Glomerular endothelial cell (primary cell): ENCODE measurements at regions not wholly inside any gene's neighbourhood (a gene's known extent, or its start where the extent isn't known, plus 50 kb on each side); places are given as distances from the start of the nearest gene placed in this dataset.

Experiments used
- DNase-seq: peaks from one replicate; pipeline ENCODE4 v3.0.0-alpha.2; 2011; ENCODE audit warnings: low read depth, low spot score; ENCODE audit errors: extremely low read depth

DNA sequence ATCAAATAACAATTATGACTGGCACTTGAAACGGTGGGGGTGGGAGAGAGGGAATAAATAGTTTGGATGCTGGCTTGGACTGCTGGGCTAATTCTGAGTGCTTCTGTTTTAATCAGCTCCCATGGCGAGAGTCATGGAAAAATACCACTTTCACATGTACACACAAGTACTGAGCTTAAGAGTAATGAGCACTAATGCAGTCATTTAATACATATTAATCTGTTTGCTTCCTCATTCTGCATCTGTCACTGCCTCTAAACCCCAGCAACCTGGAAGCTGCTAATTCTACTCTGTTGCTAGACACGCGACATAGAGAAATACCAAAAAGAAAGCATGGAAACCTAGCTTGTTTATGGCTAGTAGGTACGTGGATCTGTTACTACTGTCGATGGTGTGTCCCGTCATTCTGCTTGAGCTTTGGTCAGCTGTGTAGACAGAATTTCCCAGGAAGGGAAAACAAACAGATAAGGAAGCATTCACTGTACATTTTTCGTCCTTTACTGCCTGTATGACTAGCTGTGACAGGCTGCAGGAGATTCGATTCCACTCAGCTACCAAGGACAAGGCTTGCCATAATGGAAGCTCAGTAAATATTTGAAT lies 238.8 kb downstream of the BAMBI start:
- no peak for DNase-seq

DNA sequence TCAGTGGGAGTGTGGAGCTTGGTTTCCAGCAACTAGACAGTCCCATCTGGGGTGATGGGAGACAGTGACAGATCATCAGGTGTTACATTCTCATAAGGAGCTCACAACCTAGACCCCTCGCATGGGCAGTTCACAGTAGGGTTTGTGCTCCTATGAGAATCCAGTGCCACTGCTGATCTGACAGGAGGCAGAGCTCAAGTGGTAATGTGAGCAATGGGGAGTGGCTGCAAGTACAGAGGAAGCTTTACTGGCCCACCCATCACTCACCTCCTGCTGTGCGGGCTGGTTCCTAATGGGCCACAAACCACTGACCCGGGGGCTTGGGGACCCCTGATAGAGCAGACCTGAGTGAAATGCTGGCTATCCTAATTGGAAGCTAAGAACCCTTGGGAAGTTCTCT lies 242.8 kb downstream of the BAMBI start:
- DNase-seq: no peak

DNA sequence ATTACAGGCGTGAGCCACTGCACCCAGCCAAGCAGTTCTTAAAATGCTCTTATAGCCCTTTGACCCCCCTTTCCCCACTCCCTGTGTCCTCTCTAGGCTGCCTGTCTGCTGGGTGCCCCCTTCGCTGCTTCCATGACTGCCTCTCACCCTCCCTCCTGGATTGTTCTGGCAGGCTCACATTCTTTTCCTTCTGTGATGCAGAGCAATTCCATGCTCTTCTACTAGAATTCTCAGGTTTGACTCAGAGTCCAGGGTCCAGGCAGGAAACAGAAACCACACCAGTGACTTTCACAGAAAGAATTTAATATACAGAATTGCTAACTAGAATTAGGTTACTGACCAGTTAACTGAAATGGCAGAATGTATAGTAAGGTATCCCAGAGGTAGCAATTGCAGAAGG lies 244.8 kb downstream of the BAMBI start:
- DNase-seq: no peak

DNA sequence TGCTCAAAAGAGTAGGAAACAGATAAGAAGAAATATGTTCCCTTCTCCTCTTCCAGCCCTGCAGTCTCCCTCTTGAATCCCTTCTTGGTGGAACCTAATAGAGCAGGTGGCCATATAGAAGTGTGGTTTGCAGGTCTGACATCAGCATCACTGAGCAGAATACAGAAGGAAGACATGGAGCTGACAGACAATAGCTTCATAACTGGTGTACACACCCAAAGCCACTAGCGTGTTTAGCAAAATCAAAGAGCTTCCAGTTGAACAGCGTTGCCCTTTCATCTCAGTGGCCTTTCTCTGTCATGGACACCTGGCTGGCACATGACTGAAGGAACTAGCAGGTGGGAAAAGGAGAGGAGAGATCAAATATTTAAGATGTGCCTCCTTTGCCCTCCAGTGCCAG lies 245.5 kb downstream of the BAMBI start:
- DNase-seq: no peak

DNA sequence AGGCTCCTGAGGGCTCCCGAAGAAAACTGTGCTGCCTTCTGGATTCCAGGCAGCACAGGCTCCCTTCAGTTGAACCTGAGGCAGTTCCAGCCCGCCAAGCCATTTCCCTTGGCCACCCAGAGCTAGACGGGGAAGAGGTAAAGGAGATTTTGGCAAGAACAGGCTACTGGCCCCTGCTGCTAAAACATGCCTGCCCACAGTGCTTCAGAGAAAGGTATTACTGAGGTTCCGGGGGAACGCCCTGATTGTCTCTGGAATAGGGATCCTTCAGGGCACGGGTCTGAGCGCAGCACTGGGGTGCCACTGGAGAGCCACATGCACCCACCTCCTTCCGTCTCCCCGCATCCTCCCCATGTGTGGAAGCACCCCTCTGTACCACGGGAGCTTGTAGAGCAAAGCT lies 247.4 kb downstream of the BAMBI start:
- DNase-seq: no peak

DNA sequence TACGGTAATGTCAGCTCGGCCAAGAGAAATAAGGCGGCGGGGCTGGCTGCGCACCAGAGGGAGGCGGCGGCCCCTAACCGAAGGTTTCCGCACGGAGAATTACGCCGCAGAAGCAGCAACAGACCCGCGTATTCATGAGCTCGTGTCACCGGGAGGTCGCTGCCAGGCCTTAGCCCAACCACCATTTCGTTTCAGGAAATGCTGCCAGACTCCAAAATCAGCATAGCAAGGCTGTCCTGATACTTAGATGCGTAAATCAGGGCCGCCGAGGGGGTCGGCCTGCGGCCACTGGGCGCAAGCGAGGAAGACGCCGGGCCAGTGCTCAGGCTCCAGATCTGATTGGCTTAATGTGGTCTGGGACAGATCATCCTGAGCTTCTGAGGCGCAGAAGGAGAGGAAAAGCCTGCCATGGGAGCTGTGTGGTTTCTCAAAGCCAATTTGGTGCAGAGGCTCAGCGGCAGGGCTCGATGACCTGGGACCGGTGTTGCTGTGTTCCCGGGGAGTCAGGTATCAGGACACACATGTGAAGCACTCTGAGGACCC lies 247.9 kb downstream of the BAMBI start:
- DNase-seq: no peak

DNA sequence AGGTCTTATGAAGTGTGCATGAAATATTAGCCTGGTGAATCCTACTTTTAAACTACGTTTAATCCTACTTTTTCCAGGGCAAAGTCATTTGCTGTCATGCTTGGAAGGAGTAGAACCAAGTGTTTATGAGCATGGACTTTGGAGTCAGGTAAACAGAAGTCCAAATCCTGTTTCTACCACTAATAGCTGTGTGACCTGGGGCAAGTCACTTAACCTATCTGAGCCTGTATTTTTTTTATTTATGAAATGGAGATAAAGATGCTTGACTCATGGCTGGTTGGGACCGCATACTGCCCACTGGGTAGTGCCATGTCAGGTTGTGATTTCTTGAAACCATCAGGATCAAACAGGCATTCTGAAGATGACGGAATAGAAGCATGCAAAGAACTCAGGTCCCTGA lies 249.6 kb downstream of the BAMBI start:
- no peak for DNase-seq

DNA sequence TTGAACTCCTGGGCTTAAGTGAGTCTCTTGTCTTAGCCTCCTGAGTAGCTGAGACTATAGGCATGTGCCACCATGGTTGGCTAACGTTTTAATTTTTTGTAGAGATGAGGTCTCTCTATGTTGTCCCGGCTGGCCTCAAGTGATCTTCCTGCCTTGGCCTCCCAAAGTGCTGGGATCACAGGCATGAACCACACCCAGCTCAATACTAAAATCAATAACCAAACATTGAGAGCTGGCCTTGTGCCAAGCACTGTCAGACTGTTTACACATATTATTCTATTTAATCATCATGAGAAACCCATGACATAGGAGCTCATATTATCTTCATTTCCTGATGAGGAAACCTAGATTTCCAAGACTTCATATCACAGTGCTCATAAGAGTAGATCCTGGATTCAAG lies 251.2 kb downstream of the BAMBI start:
- DNase-seq: no peak

DNA sequence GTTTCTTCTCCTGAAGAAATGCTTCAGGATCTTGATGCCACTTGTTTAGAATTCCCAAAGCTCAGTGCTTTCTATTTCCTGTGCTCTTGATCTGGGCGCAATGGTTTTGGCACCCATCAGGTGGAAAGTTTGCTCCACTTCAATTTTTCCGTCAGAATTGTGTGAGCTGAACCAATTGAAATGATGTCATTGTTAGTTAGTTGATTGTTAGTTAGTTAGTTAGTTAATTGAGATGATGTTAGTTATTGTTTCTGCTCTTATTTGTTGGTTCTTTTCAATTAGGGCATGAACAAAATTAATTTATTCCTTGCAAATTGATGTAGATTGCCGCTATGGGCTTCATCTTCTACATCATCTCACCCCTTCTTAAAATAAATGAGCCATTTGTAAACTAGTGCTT lies 252.6 kb downstream of the BAMBI start:
- no peak for DNase-seq

DNA sequence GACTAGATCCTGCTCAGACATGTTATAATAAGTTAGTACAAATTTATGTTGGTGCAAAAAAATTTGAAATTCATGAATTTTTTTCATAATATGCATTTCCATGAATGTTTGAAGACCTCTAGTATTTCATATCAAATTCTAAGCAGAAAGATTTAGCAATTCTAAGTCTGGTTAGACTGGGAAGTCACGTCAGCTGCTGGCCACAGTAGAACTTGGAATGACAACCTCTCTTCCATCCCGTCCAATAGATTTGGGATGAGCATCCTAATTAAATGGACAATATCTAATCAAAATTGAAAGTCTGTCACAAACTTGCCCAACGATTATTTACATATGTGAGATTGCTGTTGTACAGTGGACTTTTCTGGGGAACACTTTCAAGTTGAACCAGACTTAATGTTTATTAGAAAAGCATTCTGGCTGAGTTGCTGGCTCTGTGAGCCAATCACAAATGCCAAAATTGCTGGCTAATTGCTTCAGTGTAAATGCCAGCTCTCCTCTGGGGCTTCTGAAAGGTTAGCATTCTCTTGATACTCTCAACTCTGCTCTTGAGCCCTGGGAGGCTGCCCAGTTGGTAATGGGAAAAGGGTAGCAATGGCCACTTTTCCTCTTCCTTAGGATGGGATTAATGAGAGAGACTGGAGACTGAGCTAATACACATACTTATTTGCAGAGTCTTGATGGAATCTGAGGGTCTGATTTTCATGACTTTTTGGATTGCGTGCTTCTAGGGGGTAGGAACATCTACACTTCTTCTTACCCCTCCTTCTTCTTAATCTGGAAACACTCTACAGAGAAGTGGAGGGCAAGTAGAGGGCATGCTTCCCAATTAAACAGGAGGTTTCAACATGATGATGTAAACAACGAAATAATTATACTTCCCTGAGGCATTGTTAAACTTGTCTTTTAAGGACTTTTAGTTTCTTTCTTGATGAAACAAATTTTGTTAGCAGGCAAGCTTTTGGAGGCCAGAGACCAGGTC lies 253.5 kb downstream of the BAMBI start:
- DNase-seq: no peak

DNA sequence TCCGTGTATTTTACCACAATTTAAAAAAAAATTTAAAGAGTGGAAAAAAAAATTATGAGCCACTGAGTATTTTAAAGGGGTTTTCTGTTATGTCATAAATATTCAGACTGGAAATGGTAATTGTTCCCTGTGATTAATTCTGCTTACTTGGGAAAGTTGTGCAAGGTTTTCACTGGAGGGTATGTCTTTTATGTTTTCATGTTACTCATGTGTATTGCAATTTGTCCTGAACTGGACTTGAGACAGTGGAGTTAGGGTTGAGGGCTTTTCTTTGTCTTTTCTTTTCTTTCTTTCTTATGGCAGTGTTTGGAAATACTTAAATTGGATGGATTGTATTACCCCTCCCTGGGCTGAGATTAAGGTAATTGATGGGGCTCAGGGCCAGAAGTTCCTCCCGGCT lies 257.7 kb downstream of the BAMBI start:
- no peak for DNase-seq

DNA sequence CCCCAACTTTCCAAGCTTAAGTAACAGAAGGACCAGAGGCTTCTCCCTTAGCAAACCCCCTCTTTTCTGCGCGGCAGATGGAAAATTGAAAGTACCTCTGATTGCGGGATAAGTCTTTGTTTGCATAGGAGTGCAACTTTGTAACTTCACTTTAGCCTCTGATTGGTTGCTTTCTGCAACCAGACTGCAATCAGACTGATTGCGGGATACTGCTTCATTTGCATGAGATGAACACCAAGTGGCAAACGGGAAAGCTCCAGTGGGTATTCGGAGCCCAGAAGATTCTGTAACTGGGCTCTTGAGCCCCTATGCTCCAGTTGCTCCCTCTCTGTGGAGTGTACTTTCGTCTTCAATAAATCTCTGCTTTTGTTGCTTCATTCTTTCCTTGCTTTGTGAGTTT lies 260.6 kb downstream of the BAMBI start:
- no peak for DNase-seq

DNA sequence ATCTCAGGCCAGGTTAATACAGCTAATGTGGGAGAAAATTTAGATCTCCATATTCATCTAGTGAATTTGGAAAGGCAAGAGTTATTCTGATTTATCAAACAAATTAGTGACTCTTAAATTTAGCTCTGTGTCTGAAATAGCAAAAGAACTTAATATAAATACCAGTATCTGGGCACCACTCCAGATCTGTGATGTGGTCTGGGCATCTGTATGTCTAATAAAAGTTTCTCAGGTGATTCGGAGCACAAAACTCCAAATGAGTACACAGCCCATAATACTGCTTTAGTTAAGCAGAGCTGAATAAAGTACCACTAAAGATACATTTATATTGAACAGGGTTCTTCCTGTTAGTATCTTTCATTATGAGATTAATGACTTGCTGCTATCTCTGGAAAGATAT lies 261.4 kb downstream of the BAMBI start:
- no peak for DNase-seq

DNA sequence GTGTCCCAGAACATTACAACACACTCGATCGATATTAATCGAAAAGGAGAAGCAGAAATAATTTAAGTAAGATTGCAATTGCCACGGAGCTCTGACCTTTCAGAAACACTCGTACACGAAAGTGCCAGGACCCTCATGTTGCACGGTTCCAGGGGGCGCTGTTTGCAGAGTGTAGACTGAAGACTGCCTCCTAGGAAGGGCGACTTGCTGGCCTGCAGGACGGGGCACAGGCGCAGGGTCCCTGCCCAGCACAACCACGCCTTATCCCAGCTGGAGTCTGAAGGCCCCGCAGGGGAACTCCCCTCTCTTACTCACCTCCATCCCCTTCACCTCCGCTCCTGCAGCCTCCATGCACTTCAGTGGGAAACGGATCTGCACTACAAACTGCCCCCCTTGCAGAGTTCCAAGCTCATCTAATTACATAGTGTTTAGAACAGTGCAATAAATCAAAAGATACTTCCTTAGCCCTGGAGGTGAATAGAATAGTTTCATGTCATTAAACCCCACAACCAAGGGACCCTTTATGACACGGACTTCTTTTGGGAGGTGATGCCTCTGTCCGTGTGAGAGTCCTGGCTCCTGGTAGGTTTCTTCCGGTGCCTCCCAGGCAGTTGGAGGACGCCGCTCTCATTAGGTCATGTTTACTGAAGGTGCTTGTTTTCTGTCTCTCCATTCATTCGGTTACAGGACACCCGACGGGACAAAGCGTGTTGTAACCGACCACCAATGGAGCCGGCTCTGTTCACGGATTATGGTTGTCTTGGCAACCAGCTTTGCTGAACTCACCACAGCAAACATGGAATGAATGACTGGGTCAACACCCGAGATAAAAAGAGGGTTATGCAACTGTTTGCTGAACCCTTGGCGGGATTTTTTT lies 262.2 kb downstream of the BAMBI start:
- no peak for DNase-seq

DNA sequence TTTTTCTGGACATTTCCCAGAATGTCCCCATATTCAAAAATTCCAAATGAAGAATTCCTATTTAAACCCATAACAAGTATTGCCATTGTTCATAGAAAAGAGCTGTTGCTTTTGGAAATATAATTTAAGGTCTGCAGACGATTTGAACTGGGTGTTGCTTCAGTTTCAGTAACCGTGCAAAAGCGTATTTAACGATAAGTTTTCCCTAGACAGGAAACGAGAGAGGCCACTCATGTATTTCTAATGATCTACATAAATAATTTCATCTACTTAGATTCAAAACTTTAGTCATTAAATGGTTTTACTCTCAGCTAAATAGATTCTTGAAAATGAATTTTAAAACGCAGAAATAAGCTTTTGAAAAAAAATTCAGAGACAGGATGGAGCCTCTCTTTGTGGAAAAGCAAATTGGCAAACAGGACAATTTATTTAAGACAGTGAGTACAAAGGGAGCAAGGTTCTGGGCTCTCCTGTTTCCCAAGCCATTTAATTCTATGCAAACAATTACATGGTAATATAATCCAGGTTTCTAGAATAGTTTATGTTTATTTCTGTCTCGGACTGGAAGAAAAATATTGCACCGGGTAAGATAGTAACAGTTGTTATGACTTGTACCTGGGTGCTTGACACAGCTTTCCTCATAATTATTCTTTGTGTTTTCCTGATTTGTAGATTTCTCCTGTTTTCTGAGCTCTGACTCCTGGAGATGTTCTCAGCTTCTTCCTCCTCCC lies 263.0 kb downstream of the BAMBI start:
- no peak for DNase-seq

DNA sequence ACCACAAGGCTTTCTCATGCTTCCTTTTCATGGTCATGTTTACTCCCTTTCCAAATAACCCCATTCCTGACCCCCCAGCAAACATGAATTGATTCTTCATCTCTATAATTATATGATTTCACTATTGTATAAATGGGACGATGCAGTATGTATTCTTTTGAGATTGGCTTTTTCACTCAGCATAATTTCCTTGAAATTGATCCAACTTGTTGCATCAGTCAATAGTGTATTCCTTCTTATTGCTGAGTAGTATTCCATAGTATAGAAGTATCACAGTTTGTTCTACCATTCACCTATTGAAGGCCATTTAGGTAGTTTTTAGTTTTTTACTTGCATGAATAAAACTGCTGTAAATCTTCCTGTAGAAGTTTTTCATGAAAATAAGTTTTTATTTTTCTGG lies 264.7 kb downstream of the BAMBI start:
- no peak for DNase-seq

DNA sequence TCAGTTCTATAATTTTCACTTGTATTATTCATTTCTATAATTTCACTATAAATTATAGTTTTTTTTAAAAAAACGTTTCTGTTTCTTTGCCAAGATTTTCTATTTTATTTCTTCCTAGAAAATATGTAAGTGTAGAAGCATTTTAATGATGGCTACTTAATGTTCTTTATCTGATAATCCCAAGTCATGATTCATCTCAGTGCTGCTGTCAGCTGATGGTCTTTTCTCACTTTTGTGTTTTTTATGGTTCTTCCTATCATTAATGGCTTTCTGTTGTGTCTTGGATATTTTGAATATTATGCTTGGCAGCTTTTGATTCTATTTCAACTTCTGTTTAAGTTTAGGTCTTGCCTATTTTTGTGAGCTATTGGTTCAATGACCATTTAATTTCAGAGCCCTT lies 268.6 kb downstream of the BAMBI start:
- DNase-seq: no peak

DNA sequence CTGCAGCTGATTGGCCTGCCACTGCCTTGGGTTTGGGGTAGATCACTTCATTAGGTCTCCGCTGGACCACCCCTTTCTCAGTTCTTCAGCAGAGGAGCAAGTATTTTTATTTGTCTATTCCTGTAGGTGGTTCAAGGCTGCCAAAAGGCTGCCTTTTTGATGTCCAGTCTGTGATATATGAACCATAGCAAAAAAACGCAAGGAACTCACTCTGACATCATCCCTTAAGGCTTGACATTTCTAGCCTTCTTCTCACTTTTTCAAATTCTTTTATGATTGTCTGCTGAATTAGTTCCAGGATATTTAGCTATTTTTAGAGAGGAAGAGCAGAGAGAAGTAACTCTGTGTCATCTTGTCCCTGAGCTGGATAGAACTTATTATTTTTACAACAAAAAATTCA lies 269.2 kb downstream of the BAMBI start:
- no peak for DNase-seq

DNA sequence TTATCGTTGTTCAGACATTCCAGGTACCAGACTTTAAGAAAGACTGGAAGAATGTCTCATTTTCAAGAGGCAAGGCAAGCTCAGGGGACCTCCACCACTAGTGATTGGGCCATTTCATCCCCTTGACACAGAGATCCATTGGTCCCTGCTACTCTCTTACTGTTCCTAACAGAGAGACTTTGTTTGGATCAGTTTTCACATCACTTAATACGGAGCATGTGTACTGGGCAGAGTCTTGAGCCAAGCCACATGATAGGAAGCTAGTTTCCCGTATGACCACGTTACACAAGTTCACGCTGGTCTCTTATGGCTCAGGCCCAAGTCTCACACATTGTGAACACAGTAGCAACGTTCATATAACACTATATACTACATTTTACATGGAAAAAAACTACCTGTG lies 269.9 kb downstream of the BAMBI start:
- DNase-seq: no peak

DNA sequence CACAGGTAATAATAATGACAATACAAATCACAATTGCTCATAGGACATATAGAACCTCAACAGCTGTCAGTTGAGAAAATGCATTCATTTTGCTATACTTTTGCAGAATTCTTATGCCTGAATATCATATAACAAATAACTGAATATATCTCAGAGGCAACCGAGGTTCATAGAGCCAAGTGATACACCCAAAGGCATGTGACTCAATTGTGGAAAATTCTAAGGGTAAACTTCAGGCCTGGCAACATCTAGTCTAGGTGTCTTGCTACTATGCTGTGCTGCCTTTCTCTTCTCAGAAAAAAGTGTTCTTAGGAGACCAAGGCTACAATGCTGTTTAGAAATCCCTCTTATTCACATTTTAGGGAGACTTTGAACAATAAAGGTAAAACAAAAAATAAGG lies 270.7 kb downstream of the BAMBI start:
- DNase-seq: no peak
